Lower lobe of right lung (tissue), 2 donors: ENCODE measurements at regions not wholly inside any gene's neighbourhood (a gene's known extent, or its start where the extent isn't known, plus 50 kb on each side); places are given as distances from the start of the nearest gene placed in this dataset.

Source experiments
- ATAC-seq, 2 donors: fragments of 200-7000 bp; cut with Tn5 transposase; one replicate each; pipeline ENCODE4 v1.9.1; 2020 to 2022; ENCODE audit warnings: mild to moderate bottlenecking in 2 of 2, moderate library complexity in 2 of 2
- DNase-seq: peaks from one replicate; pipeline ENCODE4 v3.0.0-alpha.2; 2020
- H3K27ac ChIP-seq: fragments of 200-600 bp; one replicate; pipeline ENCODE4 v1.8.0; 2022
- H3K27me3 ChIP-seq: fragments of 200-600 bp; one replicate; pipeline ENCODE4 v1.8.0; 2022; ENCODE audit warnings: low read depth
- H3K36me3 ChIP-seq: fragments of 200-600 bp; one replicate; pipeline ENCODE4 v1.8.0; 2022; ENCODE audit warnings: mild to moderate bottlenecking
- H3K4me1 ChIP-seq: fragments of 200-600 bp; one replicate; pipeline ENCODE4 v1.8.0; 2022
- H3K4me3 ChIP-seq: fragments of 200-600 bp; one replicate; pipeline ENCODE4 v1.8.0; 2022; ENCODE audit warnings: mild to moderate bottlenecking
- H3K9me3 ChIP-seq: fragments of 200-600 bp; one replicate; pipeline ENCODE4 v1.8.0; 2022
- intact Hi-C: fragments of 100-400 bp; cut with DNase I; formaldehyde crosslinking; loops from one replicate; pipeline ENCODE4 v1.11.0; 2022
- TF ChIP-seq, protein P1 (sequence below): fragments of 200-600 bp; IDR thresholded peaks from one replicate; pipeline ENCODE4 v1.8.0; 2022; ENCODE audit warnings: antibody characterized with exemption, mild to moderate bottlenecking
- donor health status: DM: no; HTN: yes; CAD: no; lungs with severe emphysema.

DNA sequence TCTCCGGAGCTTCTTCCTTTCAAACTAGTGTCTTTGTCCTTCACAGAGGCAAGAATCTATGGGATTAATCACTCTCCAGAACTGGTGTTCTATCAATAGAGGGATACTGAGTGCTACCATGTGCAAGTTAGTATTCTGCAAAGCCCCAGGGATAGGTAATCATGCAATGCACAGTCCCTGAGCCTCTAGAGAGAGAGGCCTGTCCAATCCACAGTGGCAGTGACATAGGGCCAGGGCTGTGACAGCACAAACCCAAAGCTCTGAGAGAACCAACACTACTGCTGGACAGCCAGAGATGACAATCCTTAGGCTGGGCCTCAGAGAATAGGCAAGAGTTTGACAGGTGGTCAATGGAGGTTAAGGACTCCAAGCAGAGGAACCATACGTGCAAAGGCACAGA is 66.8 kb upstream of the USP47 start:
- Histone ChIP-seq H3K36me3 (no peaks in the 10 kb centered on the region), H3K9me3 (no peaks in the 10 kb centered on the region), H3K4me1 (no peaks in the 10 kb centered on the region), H3K4me3 (no peak overlapping the region), H3K27ac (no peak overlapping the region), H3K27me3 (peaks cover 4% of the 10 kb centered on the region)
- intact Hi-C loops = no loop called here
- DNase-seq (no peak), ATAC-seq (no peak)
- TF ChIP-seq, protein P1, sequence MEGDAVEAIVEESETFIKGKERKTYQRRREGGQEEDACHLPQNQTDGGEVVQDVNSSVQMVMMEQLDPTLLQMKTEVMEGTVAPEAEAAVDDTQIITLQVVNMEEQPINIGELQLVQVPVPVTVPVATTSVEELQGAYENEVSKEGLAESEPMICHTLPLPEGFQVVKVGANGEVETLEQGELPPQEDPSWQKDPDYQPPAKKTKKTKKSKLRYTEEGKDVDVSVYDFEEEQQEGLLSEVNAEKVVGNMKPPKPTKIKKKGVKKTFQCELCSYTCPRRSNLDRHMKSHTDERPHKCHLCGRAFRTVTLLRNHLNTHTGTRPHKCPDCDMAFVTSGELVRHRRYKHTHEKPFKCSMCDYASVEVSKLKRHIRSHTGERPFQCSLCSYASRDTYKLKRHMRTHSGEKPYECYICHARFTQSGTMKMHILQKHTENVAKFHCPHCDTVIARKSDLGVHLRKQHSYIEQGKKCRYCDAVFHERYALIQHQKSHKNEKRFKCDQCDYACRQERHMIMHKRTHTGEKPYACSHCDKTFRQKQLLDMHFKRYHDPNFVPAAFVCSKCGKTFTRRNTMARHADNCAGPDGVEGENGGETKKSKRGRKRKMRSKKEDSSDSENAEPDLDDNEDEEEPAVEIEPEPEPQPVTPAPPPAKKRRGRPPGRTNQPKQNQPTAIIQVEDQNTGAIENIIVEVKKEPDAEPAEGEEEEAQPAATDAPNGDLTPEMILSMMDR = no peak

GRCh38 chr11:11772865-11773515 is 68.8 kb upstream of the USP47 start:
- Histone ChIP-seq H3K4me1 (no peaks in the 10 kb centered on the region), H3K27ac (no peak overlapping the region), H3K4me3 (no peak overlapping the region), H3K27me3 (no peaks in the 10 kb centered on the region), H3K36me3 (no peaks in the 10 kb centered on the region), H3K9me3 (no peaks in the 10 kb centered on the region)
- intact Hi-C loops = no loop called here
- TF ChIP-seq, protein P1 = no peak
- ATAC-seq (no peak), DNase-seq (no peak)

DNA sequence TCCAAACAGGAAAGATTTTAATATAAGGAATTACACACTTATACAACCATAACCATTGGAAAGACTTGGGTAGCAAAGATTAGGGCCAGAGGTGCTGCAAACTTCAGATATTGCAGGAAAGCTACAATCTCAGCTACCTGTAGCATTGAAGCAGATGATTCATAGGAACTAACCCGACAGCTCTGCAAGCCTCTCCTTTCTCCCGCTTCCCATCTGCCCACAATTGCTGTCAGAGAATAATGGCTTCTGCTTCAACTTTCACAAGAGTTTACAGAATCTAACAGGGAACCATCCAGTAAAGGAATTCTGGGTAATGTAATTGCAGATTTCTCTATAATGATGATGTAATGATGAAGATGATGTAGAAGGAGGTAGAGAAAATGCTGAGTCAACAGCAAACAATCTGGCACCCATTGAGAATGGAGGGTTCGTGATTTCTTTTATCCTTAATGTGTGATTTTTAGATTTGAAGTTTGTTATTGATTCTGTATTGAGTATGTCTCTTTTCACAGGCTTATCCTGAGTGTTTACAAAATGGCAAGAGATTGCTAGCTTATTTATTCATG is 70.8 kb upstream of the USP47 start:
- Histone ChIP-seq H3K4me1 (no peaks in the 10 kb centered on the region), H3K27me3 (no peaks in the 10 kb centered on the region), H3K9me3 (no peaks in the 10 kb centered on the region), H3K4me3 (no peak overlapping the region), H3K27ac (no peak overlapping the region), H3K36me3 (no peaks in the 10 kb centered on the region)
- no peak for ATAC-seq
- intact Hi-C loops = no loop called here
- no peak for DNase-seq
- TF ChIP-seq, protein P1 = no peak

DNA sequence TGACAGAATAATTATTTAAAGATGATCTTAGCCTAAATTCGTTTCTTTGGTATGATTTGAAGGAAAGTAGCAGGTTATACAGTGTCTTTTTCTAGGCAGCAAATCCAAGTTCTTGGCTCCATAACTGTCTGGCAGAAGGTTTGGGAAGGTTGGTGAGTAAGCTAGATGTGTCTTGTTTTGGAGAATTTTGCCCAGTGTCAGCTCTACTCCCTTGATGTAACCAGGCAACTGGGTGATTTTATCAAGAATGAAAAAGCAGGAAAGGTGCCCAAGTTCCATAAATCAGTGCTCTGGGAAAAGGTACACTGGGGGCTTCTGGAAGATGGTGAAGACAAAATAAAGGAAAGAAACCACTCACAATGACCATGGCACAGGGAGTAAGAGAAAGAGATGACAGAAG is 71.5 kb upstream of the USP47 start:
- Histone ChIP-seq H3K4me1 (no peaks in the 10 kb centered on the region), H3K9me3 (no peaks in the 10 kb centered on the region), H3K27ac (no peak overlapping the region), H3K36me3 (no peaks in the 10 kb centered on the region), H3K4me3 (no peak overlapping the region), H3K27me3 (no peaks in the 10 kb centered on the region)
- no peak for ATAC-seq
- no peak for DNase-seq
- TF ChIP-seq, protein P1 = no peak
- intact Hi-C loops = no loop called here

GRCh38 chr11:11769782-11770181 is 72.0 kb upstream of the USP47 start:
- Histone ChIP-seq H3K4me1 (no peaks in the 10 kb centered on the region), H3K27me3 (no peaks in the 10 kb centered on the region), H3K9me3 (no peaks in the 10 kb centered on the region), H3K36me3 (no peaks in the 10 kb centered on the region), H3K4me3 (no peak overlapping the region), H3K27ac (no peak overlapping the region)
- DNase-seq (no peak), ATAC-seq (no peak)
- TF ChIP-seq, protein P1 = no peak
- intact Hi-C loops = no loop called here
